ENCODE measurements at regions not wholly inside any gene's neighbourhood (a gene's known extent, or its start where the extent isn't known, plus 50 kb on each side); places are given as distances from the start of the nearest gene placed in this dataset.

DNA sequence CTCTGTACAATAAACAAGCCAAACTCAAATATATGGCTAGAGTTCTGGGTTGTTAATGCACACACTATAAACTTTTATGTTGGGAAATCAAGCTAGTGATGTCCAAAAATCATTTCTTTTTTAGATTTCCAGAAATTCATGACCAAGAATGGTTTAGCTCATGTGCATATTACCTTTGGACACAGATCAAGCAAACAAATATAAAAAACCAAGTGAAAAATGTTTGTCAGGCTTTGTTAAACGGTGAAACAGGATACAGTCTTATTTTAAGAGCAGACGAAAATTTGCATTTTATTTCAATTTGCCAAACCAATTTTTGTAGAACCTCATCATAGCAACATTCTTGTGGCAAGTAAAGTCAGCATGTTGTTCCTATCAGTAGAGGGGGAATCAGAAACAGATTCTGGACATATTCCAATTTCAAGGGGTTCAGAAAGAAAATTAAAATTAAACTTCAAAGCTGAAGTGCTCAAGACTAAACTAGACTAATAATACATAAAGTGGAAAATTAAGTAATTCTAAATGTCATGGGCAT, 413.6 kb downstream of the TRIML1 start:
- TF ChIP-seq RCOR1 (IDR thresholded peaks at IDR 0.05; ENCODE audit: insufficient replicate concordance, low read length) (no peak), CHD1 (IDR thresholded peaks at IDR 0.05; ENCODE audit: low read depth, low read length) (no peak), MAZ (IDR thresholded peaks at IDR 0.05; ENCODE audit: borderline replicate concordance, low read depth, low read length) (no peak), MXI1 (IDR thresholded peaks at IDR 0.05; ENCODE audit: borderline replicate concordance, low read depth, low read length) (no peak), SMC3 (IDR thresholded peaks at IDR 0.05; ENCODE audit: low read depth, low read length) (no peak), CTCF (conservative IDR thresholded peaks at IDR 0.05; ENCODE audit: low read depth, low read length) (no peak), BHLHE40 (IDR thresholded peaks at IDR 0.05; ENCODE audit: low read depth, low read length) (no peak), POLR2A (IDR thresholded peaks at IDR 0.05; ENCODE audit: low read depth, low read length) (no peak)
- Histone ChIP-seq H3K56ac (ENCODE audit: extremely low read depth, insufficient read depth, low read length) (no peak overlapping the region), H4K91ac (ENCODE audit: insufficient read depth, low read depth, low read length) (no peak overlapping the region), H4K5ac (ENCODE audit: low read depth, low read length) (no peak overlapping the region), H3K36me3 (ENCODE audit: control insufficient read depth, insufficient read depth, low read length) (no peaks in the 10 kb centered on the region), H2BK15ac (ENCODE audit: low read depth, low read length) (no peak overlapping the region), H2AFZ (replicated peaks; ENCODE audit: low read length, poor library complexity) (no peak overlapping the region), H2BK120ac (ENCODE audit: low read depth, low read length) (no peak overlapping the region), H3K27ac (ENCODE audit: insufficient read depth, low read length) (no peak overlapping the region), H2BK20ac (ENCODE audit: low read depth, low read length) (no peak overlapping the region), H3K14ac (replicated peaks; ENCODE audit: low read depth, low read length) (no peak overlapping the region), H3K18ac (ENCODE audit: low read depth, low read length) (no peak overlapping the region), H3K4me3 (ENCODE audit: insufficient read depth, low read depth, low read length) (no peak overlapping the region), H3K27me3 (ENCODE audit: control insufficient read depth, insufficient read depth, low read length) (no peaks in the 10 kb centered on the region), H3K9me3 (ENCODE audit: control insufficient read depth, insufficient read depth, low read length) (no peaks in the 10 kb centered on the region), H4K8ac (ENCODE audit: low read depth in 2 of 2, low read length in 2 of 2) (no peak overlapping the region), H3K9me1 (ENCODE audit: insufficient read depth, low read length) (no peaks in the 10 kb centered on the region), H3K23ac (ENCODE audit: low read depth, low read length) (no peak overlapping the region), H4K20me1 (ENCODE audit: insufficient read depth, low read length) (no peaks in the 10 kb centered on the region), H3K4me1 (ENCODE audit: control insufficient read depth, insufficient read depth, low read length) (no peaks in the 10 kb centered on the region), H3K4ac (ENCODE audit: low read depth, low read length) (no peak overlapping the region), H2BK5ac (ENCODE audit: low read depth, low read length, poor library complexity, severe bottlenecking) (no peak overlapping the region), H3K79me1 (ENCODE audit: low read depth in 1 of 2, low read length in 2 of 2) (no peaks in the 10 kb centered on the region), H3K9ac (ENCODE audit: low read depth, low read length) (no peak overlapping the region), H3K4me2 (ENCODE audit: low read depth, low read length) (no peak overlapping the region), H2AK5ac (ENCODE audit: low read depth, low read length) (no peak overlapping the region), H2AK9ac (replicated peaks; ENCODE audit: low read depth, low read length, poor library complexity) (no peak overlapping the region)
- intact Hi-C loops (cut with micrococcal nuclease) (no loop called here), dilution Hi-C loops (cut with HindIII; ENCODE audit: low sequenced_read_pairs, unreplicated experiment) (no loop called here), in situ Hi-C loops (cut with MboI; ENCODE audit: low sequenced_read_pairs) (no loop called here)
- no TSS peak for BruUV-seq (replicated peaks)
- ATAC-seq (ENCODE audit: low read depth): no peak
- POLR2A ChIA-PET (ENCODE audit: unreplicated experiment): no interaction called here
- CTCF ChIA-PET: no interaction called here
- no peak for DNase-seq
- no CpG with 5 or more reads among the region's 2 CpGs for WGBS, 2 experiments (ENCODE audit: extremely low coverage in 2 of 2, insufficient read length in 1 of 2)

Measured in IMR-90 (cell line).